ENCODE measurements at regions not wholly inside any gene's neighbourhood (a gene's known extent, or its start where the extent isn't known, plus 50 kb on each side); places are given as distances from the start of the nearest gene placed in this dataset.

- Histone ChIP-seq H4K20me1 (ENCODE audit: insufficient read depth) (no peaks in the 10 kb centered on the region), H3K9me2 (ENCODE audit: insufficient read depth) (no peaks in the 10 kb centered on the region), H2AFZ (no peak overlapping the region), H3K9me3 (ENCODE audit: insufficient read depth, low read depth) (peaks cover under 1% of the 10 kb centered on the region), H3K4me1 (replicated peaks; ENCODE audit: insufficient read depth) (peaks cover 20% of the 10 kb centered on the region), H3K27ac (no peak overlapping the region), H3K4me2 (no peak overlapping the region), H3K27me3 (ENCODE audit: insufficient read depth, low read depth) (no peaks in the 10 kb centered on the region), H3F3A (ENCODE audit: insufficient read depth, low read depth) (peaks cover 15% of the 10 kb centered on the region; the same call in 1 of the 2 replicates), H3K79me2 (ENCODE audit: low read depth) (no peaks in the 10 kb centered on the region), H3K4me3 (no peak overlapping the region), H3K36me3 (ENCODE audit: low read depth) (no peaks in the 10 kb centered on the region)
- TF ChIP-seq CTCF (conservative IDR thresholded peaks at IDR 0.05) = no peak
- TF ChIP-seq EZH2 (IDR thresholded peaks at IDR 0.05; ENCODE audit: low read depth) = no peak
- CTCF ChIA-PET = no interaction called here
- BruUV-seq (replicated peaks) = no TSS peak
- intact Hi-C loops (cut with micrococcal nuclease; ENCODE audit: unreplicated experiment) = no loop called here
- no peak for DNase-seq
- POLR2A ChIA-PET (ENCODE audit: unreplicated experiment) = no interaction called here
These were observed 521.3 kb upstream of the JARID2 start for GRCh38 chr6:14724549-14724948.

DNA sequence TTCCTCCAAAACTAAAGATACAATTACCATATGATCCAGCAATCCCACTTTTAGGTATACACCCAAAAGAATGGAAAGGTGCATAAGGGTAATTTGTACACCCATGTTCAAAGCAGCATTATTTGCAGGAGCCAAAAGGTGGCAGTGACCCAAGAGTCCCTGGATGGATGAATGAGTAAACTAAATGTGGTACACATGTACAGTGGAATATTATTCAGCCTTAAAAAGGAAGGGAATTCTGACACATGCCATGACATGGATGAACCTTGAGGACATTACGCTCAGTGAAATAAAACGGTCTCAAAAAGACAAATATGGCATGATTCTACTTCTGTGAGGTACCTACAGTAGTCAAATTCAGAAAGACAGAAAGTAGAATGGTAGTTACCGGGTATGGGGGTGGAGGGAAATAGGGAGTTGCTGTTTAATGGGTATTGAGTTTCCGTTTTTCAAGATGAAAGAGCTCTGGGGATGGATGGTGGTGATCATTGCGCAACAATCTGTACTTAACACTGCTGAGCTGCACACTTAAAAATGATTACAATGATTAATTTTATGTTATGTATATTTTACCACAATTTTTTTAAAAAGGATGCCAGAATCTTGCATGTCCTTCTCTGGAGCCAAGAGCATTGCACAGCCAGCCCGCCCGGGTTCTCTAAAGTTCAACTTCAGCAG lies 518.9 kb upstream of the JARID2 start:
- Histone ChIP-seq H3K79me2 (ENCODE audit: low read depth) (no peaks in the 10 kb centered on the region), H3F3A (ENCODE audit: insufficient read depth, low read depth) (peaks cover 17% of the 10 kb centered on the region), H3K4me1 (replicated peaks; ENCODE audit: insufficient read depth) (peaks cover 20% of the 10 kb centered on the region), H3K36me3 (ENCODE audit: low read depth) (no peaks in the 10 kb centered on the region), H3K9me3 (ENCODE audit: insufficient read depth, low read depth) (peaks cover 4% of the 10 kb centered on the region), H2AFZ (no peak overlapping the region), H3K27ac (no peak overlapping the region), H3K9me2 (ENCODE audit: insufficient read depth) (no peaks in the 10 kb centered on the region), H3K27me3 (ENCODE audit: insufficient read depth, low read depth) (no peaks in the 10 kb centered on the region), H3K4me3 (no peak overlapping the region), H3K4me2 (no peak overlapping the region), H4K20me1 (ENCODE audit: insufficient read depth) (no peaks in the 10 kb centered on the region)
- POLR2A ChIA-PET (ENCODE audit: unreplicated experiment) = interaction anchor here (0.5 kb wide), 1 partner anchor 157 kb away, joined by 13 read pairs; no protein-coding TSS in a partner anchor
- no peak for TF ChIP-seq EZH2 (IDR thresholded peaks at IDR 0.05; ENCODE audit: low read depth)
- no peak for TF ChIP-seq CTCF (conservative IDR thresholded peaks at IDR 0.05)
- no TSS peak for BruUV-seq (replicated peaks)
- intact Hi-C loops (cut with micrococcal nuclease; ENCODE audit: unreplicated experiment) = no loop called here
- CTCF ChIA-PET = no interaction called here
- no peak for DNase-seq

DNA sequence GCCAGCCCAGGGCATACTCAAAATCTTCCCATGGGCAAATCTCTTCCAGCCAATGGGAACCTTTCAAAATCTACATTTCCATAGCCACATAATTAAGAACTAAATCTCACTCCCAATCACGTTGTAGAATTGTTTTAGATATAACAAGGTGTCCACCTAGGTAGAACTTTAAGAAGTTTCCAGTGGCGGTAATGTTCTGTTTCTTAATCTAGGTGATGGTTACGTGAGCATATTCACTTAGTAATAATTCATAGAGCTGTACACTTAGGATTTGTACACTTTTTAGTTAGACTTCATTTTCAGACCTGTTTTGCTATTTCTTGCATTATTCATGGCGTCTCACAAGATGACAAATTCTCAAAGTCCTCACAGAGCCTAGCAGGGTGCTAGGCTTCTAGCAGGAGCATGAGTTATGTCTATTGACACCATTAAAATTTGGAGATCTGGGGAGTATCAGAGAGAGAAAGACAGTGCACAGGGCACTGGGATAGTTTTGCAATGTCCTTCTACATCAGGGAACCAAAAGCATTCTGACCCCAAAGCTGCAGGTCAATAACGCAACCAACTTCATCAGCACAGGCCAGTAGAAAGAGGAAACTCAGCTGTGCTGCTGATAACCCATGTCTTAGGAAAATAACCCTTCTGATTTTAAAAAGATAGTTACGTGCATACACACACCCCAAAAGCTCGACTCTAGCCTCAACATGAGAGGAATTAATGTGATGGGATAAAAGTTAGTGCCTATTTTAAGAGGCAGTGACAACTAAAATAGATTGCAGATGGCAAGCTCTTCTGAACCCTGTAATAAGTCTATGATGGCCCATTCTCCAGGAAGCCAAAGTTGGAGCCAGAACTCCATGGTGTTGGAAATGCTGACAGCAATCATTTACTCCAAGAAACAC lies 518.1 kb upstream of the JARID2 start:
- no TSS peak for BruUV-seq (replicated peaks)
- Histone ChIP-seq H3K27ac (no peak overlapping the region), H3K36me3 (ENCODE audit: low read depth) (no peaks in the 10 kb centered on the region), H3K4me3 (no peak overlapping the region), H3K4me1 (replicated peaks; ENCODE audit: insufficient read depth) (peaks cover 28% of the 10 kb centered on the region), H3F3A (ENCODE audit: insufficient read depth, low read depth) (peaks cover 25% of the 10 kb centered on the region), H2AFZ (no peak overlapping the region), H3K79me2 (ENCODE audit: low read depth) (no peaks in the 10 kb centered on the region), H4K20me1 (ENCODE audit: insufficient read depth) (no peaks in the 10 kb centered on the region), H3K4me2 (no peak overlapping the region), H3K9me3 (ENCODE audit: insufficient read depth, low read depth) (peaks cover 4% of the 10 kb centered on the region), H3K27me3 (ENCODE audit: insufficient read depth, low read depth) (no peaks in the 10 kb centered on the region), H3K9me2 (ENCODE audit: insufficient read depth) (no peaks in the 10 kb centered on the region)
- POLR2A ChIA-PET (ENCODE audit: unreplicated experiment) = interaction anchor here (0.6 kb wide), 1 partner anchor 477 kb away, joined by 8 read pairs; no protein-coding TSS in a partner anchor
- no peak for DNase-seq
- intact Hi-C loops (cut with micrococcal nuclease; ENCODE audit: unreplicated experiment) = no loop called here
- TF ChIP-seq CTCF (conservative IDR thresholded peaks at IDR 0.05) (no peak), EZH2 (IDR thresholded peaks at IDR 0.05; ENCODE audit: low read depth) (no peak)
- CTCF ChIA-PET = no interaction called here
